Activated CD8-positive, alpha-beta T cell treated with anti-CD3 and anti-CD28 coated beads for 36 hours (primary cell): ENCODE measurements at regions not wholly inside any gene's neighbourhood (a gene's known extent, or its start where the extent isn't known, plus 50 kb on each side); places are given as distances from the start of the nearest gene placed in this dataset.
"Not testable (repeated sequence)": the region's sequence is repeated elsewhere in the genome, so short reads cannot be mapped to it uniquely, and the experiment has no call there.

Experiments
- ATAC-seq: fragments of 200-7000 bp; cut with Tn5 transposase; one replicate; pipeline ENCODE4 v1.10.0; 2021; ENCODE audit warnings: mild to moderate bottlenecking, moderate library complexity
- CTCF ChIA-PET: fragments of 350-600 bp; sonication (Branson Sonifier 250); formaldehyde crosslinking; loops from one replicate; lab custom pipeline; 2021; ENCODE audit warnings: antibody characterized with exemption; lab: Charles Lee
- POLR2A ChIA-PET: fragments of 350-600 bp; sonication (Branson Sonifier 250); formaldehyde crosslinking; loops from one replicate; lab custom pipeline; 2021; ENCODE audit warnings: antibody characterized with exemption; lab: Charles Lee
- DNase-seq: peaks from one replicate; pipeline ENCODE4 v3.0.0-alpha.2; 2020
- H3K27ac Mint-ChIP-seq: one replicate; pipeline ENCODE4 v1.8.0; 2021; ENCODE audit warnings: mild to moderate bottlenecking, mixed read lengths
- H3K27me3 Mint-ChIP-seq: one replicate; pipeline ENCODE4 v1.8.0; 2021; ENCODE audit warnings: mixed read lengths
- H3K36me3 Mint-ChIP-seq: one replicate; pipeline ENCODE4 v1.8.0; 2021; ENCODE audit warnings: low read depth, mixed read lengths
- H3K4me1 Mint-ChIP-seq: one replicate; pipeline ENCODE4 v1.8.0; 2021; ENCODE audit warnings: low read depth, mixed read lengths
- H3K4me3 Mint-ChIP-seq: one replicate; pipeline ENCODE4 v1.8.0; 2021; ENCODE audit warnings: mild to moderate bottlenecking, moderate library complexity, mixed read lengths
- H3K9me3 Mint-ChIP-seq: one replicate; pipeline ENCODE4 v1.8.0; 2021; ENCODE audit warnings: mixed read lengths
- CTCF ChIP-seq: fragments of 200-600 bp; IDR thresholded peaks from one replicate; pipeline ENCODE4 v1.8.0; 2022; ENCODE audit warnings: antibody characterized with exemption, mild to moderate bottlenecking
- intact Hi-C: fragments of 100-400 bp; cut with micrococcal nuclease; formaldehyde crosslinking; loops from one replicate; pipeline ENCODE4 v1.10.0; 2022

- Mint-ChIP-seq H3K4me3 (no peak overlapping the region), H3K27me3 (no peaks in the 10 kb centered on the region), H3K27ac (no peak overlapping the region), H3K36me3 (no peaks in the 10 kb centered on the region), H3K9me3 (peaks cover 10% of the 10 kb centered on the region), H3K4me1 (no peaks in the 10 kb centered on the region)
- no peak for TF ChIP-seq CTCF
- ATAC-seq, result no peak
- ChIA-PET CTCF (no interaction called here), POLR2A (no interaction called here)
- intact Hi-C loops, result no loop called here
- DNase-seq, result no peak
Observed at GRCh38 chr2:228774548-228774947, 496.5 kb downstream of the PID1 start.

DNA sequence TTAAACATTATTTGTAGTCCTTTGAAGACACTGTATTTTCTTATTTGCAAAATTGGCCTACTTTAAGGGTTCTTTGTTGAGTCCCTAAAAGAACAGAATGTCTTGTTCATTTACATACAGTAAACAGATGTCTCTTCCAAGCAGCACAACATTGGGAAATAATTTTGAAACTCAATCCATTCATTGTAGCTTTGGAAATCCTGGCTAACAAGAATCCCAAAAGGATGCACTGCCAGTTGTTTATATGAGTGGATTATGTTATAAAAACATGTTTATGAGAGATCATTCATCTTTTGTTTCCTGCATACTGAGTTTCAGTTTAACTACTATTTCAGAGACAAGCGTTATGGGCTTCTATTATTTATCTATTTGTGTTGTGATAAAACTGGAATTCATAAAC lies 499.3 kb downstream of the PID1 start:
- CTCF ChIA-PET, result no interaction called here
- no peaks in the 10 kb centered on the region for H3K36me3 Mint-ChIP-seq
- no peaks in the 10 kb centered on the region for H3K4me1 Mint-ChIP-seq
- ATAC-seq (no peak), DNase-seq (no peak)
- POLR2A ChIA-PET, result no interaction called here
- H3K9me3 Mint-ChIP-seq, result peaks cover 9% of the 10 kb centered on the region
- H3K27ac Mint-ChIP-seq, result no peak overlapping the region
- no peak overlapping the region for H3K4me3 Mint-ChIP-seq
- no peaks in the 10 kb centered on the region for H3K27me3 Mint-ChIP-seq
- intact Hi-C loops, result no loop called here
- TF ChIP-seq CTCF, result no peak

GRCh38 chr2:228771315-228771714 lies 499.8 kb downstream of the PID1 start:
- Mint-ChIP-seq H3K36me3 (no peaks in the 10 kb centered on the region), H3K9me3 (peaks cover 8% of the 10 kb centered on the region), H3K27ac (no peak overlapping the region), H3K4me1 (no peaks in the 10 kb centered on the region), H3K27me3 (no peaks in the 10 kb centered on the region), H3K4me3 (no peak overlapping the region)
- intact Hi-C loops, result no loop called here
- ChIA-PET POLR2A (no interaction called here), CTCF (no interaction called here)
- DNase-seq, result no peak
- TF ChIP-seq CTCF, result no peak
- ATAC-seq, result no peak

GRCh38 chr2:228768818-228769217 lies 502.3 kb downstream of the PID1 start:
- ATAC-seq (no peak), DNase-seq (no peak)
- no peak for TF ChIP-seq CTCF
- peaks cover 6% of the 10 kb centered on the region for H3K9me3 Mint-ChIP-seq
- intact Hi-C loops, result no loop called here
- no peak overlapping the region for H3K27ac Mint-ChIP-seq
- no peaks in the 10 kb centered on the region for H3K36me3 Mint-ChIP-seq
- ChIA-PET CTCF (no interaction called here), POLR2A (no interaction called here)
- no peaks in the 10 kb centered on the region for H3K4me1 Mint-ChIP-seq
- H3K4me3 Mint-ChIP-seq, result no peak overlapping the region
- H3K27me3 Mint-ChIP-seq, result no peaks in the 10 kb centered on the region

GRCh38 chr2:228768141-228768540 lies 502.9 kb downstream of the PID1 start:
- H3K27me3 Mint-ChIP-seq, H3K4me3 Mint-ChIP-seq, POLR2A ChIA-PET, ATAC-seq, H3K27ac Mint-ChIP-seq, DNase-seq, intact Hi-C loops, CTCF ChIA-PET, H3K9me3 Mint-ChIP-seq, H3K36me3 Mint-ChIP-seq, H3K4me1 Mint-ChIP-seq: not testable (repeated sequence)

GRCh38 chr2:228767196-228767595 lies 503.9 kb downstream of the PID1 start:
- Mint-ChIP-seq H3K36me3 (no peaks in the 10 kb centered on the region), H3K9me3 (peaks cover 7% of the 10 kb centered on the region), H3K4me1 (no peaks in the 10 kb centered on the region), H3K27ac (no peak overlapping the region), H3K27me3 (no peaks in the 10 kb centered on the region), H3K4me3 (no peak overlapping the region)
- POLR2A ChIA-PET, result no interaction called here
- CTCF ChIA-PET, result no interaction called here
- DNase-seq (no peak), ATAC-seq (no peak)
- TF ChIP-seq CTCF, result no peak
- intact Hi-C loops, result no loop called here
